ENCODE measurements at regions not wholly inside any gene's neighbourhood (a gene's known extent, or its start where the extent isn't known, plus 50 kb on each side); places are given as distances from the start of the nearest gene placed in this dataset.

DNA sequence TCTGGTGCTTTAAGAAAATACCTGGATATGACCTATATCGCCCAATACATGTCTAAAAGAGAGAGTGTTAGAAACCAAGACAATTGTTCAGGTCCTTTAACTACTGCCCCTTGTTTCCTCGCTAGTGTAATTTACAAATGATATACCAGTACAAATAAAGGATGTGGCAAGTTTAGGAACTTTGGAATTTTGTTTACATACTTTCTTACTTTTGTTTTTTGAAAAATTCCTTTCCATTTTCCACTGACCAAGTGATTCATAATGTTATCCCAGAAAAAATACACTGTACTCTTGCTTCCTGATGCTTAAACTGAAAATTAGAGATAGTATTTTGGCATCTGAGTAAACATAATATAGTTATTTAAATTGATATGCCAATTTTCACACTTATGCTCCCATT lies 96.8 kb upstream of the CSNK1A1L start:
- 80% methylated on average over 2 of the region's 2 CpGs for WGBS
- Histone ChIP-seq H3K4me3 (no peak overlapping the region), H3K27me3 (no peaks in the 10 kb centered on the region), H3K4me1 (no peaks in the 10 kb centered on the region), H3K36me3 (no peaks in the 10 kb centered on the region), H3K9me3 (no peaks in the 10 kb centered on the region), H3K27ac (no peak overlapping the region)
- DNase-seq (ENCODE audit: low spot score in 2 of 2) = no peak
- TF ChIP-seq POLR2AphosphoS5 (IDR thresholded peaks at IDR 0.05) (no peak), EP300 (IDR thresholded peaks at IDR 0.05) (no peak), POLR2A (IDR thresholded peaks at IDR 0.05) (no peak)
- TF ChIP-seq, protein P1, sequence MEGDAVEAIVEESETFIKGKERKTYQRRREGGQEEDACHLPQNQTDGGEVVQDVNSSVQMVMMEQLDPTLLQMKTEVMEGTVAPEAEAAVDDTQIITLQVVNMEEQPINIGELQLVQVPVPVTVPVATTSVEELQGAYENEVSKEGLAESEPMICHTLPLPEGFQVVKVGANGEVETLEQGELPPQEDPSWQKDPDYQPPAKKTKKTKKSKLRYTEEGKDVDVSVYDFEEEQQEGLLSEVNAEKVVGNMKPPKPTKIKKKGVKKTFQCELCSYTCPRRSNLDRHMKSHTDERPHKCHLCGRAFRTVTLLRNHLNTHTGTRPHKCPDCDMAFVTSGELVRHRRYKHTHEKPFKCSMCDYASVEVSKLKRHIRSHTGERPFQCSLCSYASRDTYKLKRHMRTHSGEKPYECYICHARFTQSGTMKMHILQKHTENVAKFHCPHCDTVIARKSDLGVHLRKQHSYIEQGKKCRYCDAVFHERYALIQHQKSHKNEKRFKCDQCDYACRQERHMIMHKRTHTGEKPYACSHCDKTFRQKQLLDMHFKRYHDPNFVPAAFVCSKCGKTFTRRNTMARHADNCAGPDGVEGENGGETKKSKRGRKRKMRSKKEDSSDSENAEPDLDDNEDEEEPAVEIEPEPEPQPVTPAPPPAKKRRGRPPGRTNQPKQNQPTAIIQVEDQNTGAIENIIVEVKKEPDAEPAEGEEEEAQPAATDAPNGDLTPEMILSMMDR (IDR thresholded peaks at IDR 0.05) = no peak

DNA sequence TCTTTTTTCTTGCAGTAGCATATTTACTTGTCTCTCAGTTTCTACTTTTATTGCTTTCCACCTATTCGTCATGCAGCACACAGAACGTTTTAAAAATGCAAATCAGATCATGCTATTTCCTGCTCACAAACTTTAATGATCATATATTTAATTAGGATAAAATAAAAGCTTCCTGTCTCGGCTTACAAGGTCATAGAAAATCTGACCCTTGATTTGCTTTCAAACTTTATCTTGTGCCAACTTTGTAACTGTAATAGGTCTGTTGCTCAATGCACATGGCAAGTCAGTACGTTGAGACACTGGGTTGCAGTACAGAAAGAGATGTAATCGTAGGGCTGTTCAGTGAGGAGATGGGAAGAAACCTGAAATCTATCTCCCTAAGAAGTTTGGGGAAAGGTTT lies 95.6 kb upstream of the CSNK1A1L start:
- Histone ChIP-seq H3K27ac (no peak overlapping the region), H3K4me1 (no peaks in the 10 kb centered on the region), H3K36me3 (no peaks in the 10 kb centered on the region), H3K4me3 (no peak overlapping the region), H3K27me3 (no peaks in the 10 kb centered on the region), H3K9me3 (no peaks in the 10 kb centered on the region)
- DNase-seq (ENCODE audit: low spot score in 2 of 2) = no peak
- WGBS = 49% methylated on average over 5 of the region's 5 CpGs
- TF ChIP-seq, protein P1 (IDR thresholded peaks at IDR 0.05) = no peak
- TF ChIP-seq POLR2A (IDR thresholded peaks at IDR 0.05) (no peak), POLR2AphosphoS5 (IDR thresholded peaks at IDR 0.05) (no peak)

DNA sequence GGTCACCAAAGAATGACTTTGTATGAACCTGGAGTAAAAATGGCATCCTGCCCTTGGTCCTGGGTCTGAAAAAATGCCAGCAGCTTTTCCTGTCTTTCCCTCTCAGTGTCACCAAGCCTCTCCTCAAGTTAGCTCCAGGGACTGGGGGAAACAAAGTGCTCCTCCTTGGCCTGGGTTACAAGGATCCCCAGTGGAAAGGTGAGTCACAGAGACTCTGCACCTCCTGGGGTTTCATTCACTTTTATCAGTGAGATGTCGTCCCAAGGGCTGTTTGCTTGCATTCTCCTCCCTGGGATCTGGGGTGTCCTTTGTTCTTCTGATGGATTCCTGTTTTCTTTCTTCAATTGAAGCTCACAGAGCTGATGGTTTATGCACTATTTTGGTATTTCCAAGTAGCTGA lies 93.2 kb upstream of the CSNK1A1L start:
- TF ChIP-seq POLR2AphosphoS5 (IDR thresholded peaks at IDR 0.05) (no peak), EP300 (IDR thresholded peaks at IDR 0.05) (no peak), POLR2A (IDR thresholded peaks at IDR 0.05) (no peak)
- TF ChIP-seq, protein P1 (IDR thresholded peaks at IDR 0.05) = no peak
- WGBS = 94% methylated on average over 1 of the region's 1 CpG
- H3K27me3 ChIP-seq = no peaks in the 10 kb centered on the region

DNA sequence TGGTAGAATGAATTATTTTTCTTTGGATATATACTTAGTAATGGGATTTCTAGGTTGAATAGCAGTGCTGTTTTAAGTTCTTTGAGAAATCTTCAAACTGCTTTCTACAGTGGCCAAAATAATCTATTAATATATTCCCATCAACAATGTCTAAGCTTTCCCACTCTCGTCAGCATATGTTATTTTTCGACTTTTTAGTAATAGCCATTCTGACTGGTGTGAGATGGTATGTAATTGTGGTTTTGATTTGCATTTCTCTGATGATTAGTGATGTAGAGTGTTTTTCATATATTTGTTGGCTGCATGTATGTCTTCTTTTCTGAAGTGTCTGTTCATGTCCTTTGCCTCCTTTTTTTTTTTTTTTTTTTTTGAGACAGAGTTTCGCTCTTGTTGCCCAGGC lies 90.2 kb upstream of the CSNK1A1L start:
- TF ChIP-seq POLR2A (IDR thresholded peaks at IDR 0.05) (no peak), EP300 (IDR thresholded peaks at IDR 0.05) (no peak), POLR2AphosphoS5 (IDR thresholded peaks at IDR 0.05) (no peak)
- TF ChIP-seq, protein P1 (IDR thresholded peaks at IDR 0.05) = no peak
- Histone ChIP-seq H3K36me3 (no peaks in the 10 kb centered on the region), H3K27ac (no peak overlapping the region), H3K27me3 (no peaks in the 10 kb centered on the region), H3K9me3 (no peaks in the 10 kb centered on the region), H3K4me3 (no peak overlapping the region), H3K4me1 (no peaks in the 10 kb centered on the region)
- 94% methylated on average over 3 of the region's 3 CpGs for WGBS
- no peak for DNase-seq (ENCODE audit: low spot score in 2 of 2)

More for the DNA sequence above, 93.2 kb upstream of the CSNK1A1L start:
- no peak overlapping the region for H3K4me3 ChIP-seq
- no peaks in the 10 kb centered on the region for H3K4me1 ChIP-seq
- H3K9me3 ChIP-seq = no peaks in the 10 kb centered on the region
- H3K27ac ChIP-seq = no peak overlapping the region
- no peak for DNase-seq (ENCODE audit: low spot score in 2 of 2)
- H3K36me3 ChIP-seq = no peaks in the 10 kb centered on the region

DNA sequence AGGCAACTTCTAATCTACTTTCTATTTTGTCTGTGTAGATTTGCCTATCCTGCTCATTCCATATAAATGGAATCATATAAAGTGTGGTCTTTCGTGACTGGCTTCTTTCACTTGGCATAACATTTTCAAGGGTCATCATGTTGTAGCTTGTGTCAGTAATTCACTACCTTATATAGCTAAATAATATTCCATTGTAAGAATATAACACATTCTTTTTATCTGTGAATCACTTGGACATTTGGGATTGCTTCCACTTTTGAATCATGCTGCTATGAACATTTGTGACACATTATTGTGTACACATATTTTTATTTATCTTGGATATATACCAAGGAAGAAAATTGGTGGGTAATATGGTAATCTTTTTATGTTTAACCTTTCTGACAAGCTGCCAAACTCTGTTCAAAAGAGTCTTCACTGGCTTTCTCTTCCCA lies 89.0 kb upstream of the CSNK1A1L start:
- WGBS = 44% methylated on average over 1 of the region's 1 CpG
- no peaks in the 10 kb centered on the region for H3K27me3 ChIP-seq
- no peak overlapping the region for H3K4me3 ChIP-seq
- no peak overlapping the region for H3K27ac ChIP-seq
- no peaks in the 10 kb centered on the region for H3K9me3 ChIP-seq
- no peaks in the 10 kb centered on the region for H3K36me3 ChIP-seq
- TF ChIP-seq EP300 (IDR thresholded peaks at IDR 0.05) = no peak
- TF ChIP-seq POLR2A (IDR thresholded peaks at IDR 0.05) = no peak
- TF ChIP-seq, protein P1 (IDR thresholded peaks at IDR 0.05) = no peak
- H3K4me1 ChIP-seq = no peaks in the 10 kb centered on the region
- no peak for DNase-seq (ENCODE audit: low spot score in 2 of 2)
